UCSD-AML1 (cell line): ENCODE measurements at regions not wholly inside any gene's neighbourhood (a gene's known extent, or its start where the extent isn't known, plus 50 kb on each side); places are given as distances from the start of the nearest gene placed in this dataset.

ENCODE experiments used
- DNase-seq: peaks from one replicate; lab custom pipeline; 2025; ENCODE audit not compliant: unreplicated experiment; lab: John Stamatoyannopoulos, UW

DNA sequence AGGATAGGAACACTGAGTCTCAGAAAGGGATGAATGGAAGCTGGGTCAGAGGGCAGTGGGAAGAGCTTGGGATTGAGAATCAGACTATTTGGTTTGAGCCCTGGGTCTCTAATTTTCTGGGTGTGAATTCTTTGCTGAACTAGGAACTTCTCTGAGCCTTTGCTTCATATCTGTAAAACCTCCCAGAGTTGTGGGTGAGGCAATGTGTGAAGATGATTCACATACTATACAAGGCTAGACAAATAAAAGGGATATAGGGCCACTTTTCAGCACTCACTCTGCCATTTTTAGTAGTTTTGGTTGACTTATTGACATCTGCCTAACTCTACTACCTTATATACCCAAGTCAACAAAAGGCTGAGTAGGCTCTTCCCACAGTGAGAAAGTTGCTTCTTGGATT is 77.7 kb upstream of the JUN start:
- no peak for DNase-seq

DNA sequence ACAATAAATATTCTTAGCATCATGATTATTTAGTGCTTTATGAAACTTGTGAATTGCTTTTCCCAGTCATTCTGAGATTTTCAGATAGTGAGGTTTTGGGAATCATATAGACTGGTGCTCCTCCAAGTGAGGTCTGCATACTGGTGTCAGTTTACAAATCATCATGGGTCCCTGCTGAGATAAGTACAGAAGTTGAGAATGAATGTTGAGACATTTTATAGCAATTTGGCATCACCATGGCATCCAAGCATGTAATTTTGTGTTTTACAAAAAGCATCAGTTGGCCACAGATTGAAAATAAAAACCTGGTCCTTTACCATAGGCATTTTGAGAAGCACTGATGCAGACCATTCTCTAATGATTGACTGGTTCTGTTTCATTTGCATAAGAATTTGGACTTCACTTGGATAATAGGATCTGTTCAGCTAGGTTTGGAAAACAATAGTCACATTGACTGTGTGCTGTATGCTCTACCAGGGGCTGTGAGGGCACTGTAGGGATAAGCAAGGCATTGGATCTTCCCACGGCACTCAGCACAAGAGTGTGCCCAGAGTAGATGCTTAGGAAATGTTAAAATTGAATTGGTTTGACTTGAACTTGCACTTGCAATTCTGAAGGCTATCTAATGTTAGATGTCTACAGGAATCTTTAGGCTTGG is 79.0 kb upstream of the JUN start:
- DNase-seq: no peak

DNA sequence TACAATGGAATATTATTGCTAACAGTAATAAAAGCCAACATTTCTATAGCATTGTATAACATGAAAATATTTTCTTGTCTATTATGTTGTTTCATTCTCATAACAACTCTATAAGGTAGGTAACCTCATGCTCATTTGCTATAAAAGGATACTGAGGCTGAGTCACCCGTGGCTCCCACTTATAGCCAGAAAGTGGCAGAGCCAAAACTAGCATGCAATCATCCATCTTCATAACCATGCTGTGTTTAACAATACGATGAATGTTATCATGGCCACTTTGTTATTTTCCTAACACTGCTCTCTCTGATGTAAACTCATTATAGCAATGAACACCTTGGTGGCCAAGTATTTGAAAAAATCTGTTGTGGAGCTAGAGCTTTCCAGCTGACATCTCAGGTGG is 80.8 kb upstream of the JUN start:
- DNase-seq: no peak

DNA sequence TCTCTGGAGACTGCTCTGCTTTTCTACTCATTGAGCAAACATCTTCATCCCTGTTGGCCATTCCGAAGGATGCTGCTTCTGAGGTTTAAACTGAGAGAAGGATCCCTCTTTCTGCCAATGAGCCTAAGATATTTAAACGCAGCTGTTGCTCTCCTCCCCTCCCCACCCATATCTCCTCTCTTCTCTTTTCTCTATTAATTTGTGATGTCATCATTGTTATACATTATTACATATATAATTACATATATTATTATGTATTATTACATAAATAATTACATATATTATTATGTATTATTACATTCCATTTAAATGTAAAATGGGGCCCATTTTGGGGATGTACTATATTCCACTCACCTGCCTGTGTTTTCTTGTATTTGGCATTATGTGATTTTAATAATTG is 82.7 kb upstream of the JUN start:
- no peak for DNase-seq

DNA sequence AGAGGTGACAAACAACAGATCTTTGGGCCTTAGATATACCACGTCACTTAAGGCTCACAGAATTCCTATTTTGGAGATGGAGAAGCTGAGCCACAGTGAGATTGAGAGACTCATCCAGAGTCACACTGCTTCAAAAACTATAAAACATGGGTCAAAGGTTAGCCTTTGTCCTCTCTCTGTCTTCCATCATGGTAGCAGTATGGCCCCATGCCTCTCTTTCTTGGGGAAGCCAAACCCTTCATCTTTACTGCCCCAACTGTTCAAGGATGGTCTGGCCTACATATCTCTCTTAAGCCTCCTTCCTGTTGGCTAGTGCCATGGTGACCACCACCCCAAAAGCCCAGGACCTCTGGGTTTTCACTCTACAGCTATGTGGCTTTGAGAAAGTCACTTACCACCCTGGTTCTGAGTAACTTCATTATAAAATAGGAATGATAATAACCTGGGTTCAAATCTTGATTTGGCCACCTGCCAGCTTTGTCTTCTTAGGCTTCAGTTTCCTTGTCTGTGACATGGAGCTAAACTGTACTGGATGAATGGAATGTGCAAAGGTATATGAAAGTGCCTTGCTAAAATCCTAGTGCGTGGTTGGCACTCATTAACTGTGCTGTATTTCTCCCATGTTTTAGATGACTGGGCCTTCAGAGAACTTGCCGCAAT is 85.9 kb upstream of the JUN start:
- no peak for DNase-seq

DNA sequence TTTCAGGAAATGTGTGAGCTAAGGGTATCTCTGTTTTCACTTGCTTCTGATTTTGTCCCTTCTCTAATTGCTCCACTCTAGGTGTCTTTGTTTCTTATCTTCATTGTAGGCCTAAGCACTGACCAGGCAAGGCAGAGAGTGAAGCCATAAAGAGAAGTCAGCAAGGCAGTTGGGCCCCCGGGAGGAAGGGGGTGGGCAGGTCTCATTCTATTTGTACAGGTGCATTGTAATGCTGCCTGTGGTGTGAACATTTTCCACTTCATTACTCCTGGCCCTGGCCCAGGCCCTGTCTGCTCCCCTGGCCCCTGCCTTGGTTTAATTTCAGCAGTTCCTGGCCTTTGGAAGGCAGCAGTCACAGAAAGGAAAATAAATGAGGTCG is 86.4 kb upstream of the JUN start:
- no peak for DNase-seq

DNA sequence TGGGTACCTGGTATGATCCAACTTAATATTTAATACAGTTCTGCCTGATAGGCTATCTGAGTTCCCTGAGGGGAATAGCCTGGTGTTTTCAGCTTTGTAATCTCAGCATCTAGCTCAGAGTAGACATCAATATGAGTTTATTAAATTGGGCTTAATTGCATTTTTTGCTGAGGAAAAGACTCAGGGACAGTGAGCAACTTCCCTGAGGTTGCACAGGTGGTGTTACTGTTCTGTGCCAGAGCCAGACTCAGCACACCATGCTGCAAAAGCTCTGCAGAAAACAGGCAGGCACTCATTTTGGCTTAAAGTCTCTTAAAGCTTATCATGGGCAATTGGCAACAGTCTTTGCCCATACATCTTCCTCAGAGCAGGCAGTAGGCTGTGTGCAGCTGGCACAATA is 90.5 kb upstream of the JUN start:
- DNase-seq: no peak

DNA sequence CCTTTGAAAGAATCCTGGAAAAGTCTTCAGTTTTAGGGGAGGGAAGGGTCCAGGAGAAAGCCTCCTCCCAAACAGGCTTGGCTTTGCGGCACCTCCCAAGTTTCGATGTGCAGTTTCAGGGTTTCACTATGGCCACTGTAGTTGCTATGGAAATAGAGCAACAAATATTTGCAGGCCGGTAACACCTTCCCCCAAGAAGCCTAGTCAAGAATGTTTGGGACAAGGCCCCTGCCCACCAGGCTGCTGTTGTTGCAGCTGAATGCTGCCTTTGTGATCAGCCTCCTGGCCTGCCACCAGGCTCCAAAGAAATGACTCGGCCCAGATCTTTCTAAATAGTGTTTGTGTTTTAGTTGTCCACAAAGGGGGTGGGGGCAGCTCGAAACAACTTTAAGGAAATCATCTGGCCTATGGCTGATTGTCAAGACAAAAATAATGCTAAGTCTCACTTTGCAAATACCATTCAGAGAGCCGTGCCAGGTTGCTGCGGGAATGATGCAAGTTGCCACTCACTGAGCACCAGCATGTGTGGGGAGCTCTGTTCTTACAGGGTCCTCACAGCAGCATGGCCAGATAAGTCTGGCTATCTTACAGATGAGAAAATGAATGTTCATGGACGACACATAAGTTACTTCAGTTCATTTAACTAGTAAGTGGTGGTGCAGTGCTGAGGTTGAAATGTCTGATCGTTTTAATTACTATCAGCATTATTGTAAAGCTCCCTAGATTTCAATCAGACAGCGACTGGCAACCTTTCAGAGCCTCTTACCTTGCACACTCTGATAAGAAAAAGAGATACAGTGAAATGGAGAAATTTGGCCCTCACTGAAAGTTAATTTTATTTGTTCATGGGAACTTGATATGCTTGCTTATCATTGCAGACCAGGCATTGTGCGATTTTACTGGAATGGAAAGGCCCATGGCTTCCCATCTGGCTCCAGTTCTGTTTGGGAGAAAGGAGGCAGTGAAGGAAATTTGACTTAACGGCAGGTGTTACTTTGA is 91.2 kb upstream of the JUN start:
- DNase-seq: no peak

DNA sequence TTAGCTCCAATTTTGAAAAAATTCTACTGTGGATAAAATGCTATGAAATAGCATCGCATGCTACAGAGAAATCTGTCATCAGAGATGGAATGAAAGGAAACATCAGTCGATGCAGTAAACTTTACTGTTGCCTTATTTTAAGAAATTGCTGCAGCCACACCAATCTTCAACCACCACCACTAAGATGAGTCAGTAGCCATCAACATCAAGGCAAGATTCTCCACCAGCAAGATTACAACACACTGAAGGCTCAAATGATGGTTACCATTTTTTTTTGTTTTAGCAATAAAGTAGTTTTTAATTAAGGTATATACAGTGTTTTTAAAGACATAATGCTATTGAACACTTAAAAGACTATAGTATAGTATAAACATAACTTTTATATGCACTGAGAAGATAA is 95.6 kb upstream of the JUN start:
- no peak for DNase-seq

DNA sequence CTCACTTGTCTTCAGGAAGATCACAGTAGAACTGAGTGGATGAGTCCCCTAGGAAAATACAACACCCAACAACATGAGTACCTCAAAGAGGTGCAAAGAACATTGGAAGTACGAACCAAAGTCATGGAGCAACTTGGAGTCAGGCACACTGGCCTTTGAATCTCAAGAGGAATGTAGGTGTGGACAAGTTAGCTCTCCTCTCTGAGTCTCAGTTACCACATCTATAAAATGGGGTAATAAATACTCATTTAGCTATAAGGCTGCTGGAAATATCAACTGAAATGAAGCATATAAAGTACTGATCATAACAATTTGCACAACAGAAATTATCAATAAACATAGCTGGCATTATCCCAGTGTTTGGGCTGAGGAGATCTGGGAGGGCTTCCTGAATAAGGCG is 96.7 kb upstream of the JUN start:
- DNase-seq: no peak

DNA sequence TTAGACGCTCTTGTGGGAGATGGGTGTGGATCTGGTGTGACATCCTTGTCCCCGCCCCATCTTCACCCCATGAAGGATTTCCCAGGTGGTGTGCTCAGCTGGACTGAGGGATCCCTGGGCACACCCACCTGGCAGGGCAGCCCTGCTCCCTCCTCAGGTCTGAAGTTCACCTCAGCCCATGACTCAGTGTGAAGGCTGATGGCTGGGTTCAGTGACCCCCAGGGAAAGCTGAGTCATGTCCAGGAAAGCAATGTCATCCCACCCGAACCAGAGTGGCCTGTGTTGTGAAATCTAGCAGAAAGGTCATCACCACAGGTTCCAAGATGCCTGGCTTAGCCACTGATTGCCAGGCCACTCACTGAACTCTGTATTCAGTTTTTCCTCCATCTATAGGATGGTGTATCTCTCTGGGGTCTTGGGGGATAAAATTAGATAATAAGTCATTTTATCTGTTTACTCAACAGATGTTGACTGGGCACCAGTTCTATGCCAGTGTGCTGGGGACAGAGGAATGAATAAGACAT is 97.7 kb upstream of the JUN start:
- no peak for DNase-seq

DNA sequence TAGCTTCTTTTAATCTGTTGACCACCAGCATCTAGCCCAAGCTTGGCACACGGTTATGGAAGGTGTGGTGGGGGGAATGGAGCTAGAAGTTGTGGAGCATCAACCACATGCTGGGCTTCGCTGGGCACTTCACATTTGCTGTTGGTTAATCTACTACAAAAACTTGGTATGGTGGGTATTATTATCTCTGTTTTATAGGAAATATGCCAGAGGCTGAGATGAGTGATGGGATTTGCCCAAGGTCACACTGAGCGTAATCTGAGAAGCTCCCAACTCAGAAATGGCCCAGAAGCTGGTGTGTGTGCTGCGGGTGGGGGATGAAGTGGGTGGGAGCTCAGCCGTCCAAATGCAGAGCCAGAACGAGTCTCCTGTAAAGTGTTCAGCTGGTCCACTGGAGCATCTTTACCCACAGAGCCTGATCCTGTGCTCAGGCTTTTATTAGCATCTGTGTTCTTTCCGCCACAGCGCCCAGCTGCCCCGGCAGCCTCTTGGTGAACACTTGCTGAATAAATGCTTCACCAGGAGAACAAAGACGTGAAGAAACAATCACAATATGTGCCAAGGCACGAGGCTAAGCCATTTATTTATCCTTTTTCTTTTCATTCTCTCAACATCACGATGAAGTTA is 98.6 kb upstream of the JUN start:
- DNase-seq: no peak

DNA sequence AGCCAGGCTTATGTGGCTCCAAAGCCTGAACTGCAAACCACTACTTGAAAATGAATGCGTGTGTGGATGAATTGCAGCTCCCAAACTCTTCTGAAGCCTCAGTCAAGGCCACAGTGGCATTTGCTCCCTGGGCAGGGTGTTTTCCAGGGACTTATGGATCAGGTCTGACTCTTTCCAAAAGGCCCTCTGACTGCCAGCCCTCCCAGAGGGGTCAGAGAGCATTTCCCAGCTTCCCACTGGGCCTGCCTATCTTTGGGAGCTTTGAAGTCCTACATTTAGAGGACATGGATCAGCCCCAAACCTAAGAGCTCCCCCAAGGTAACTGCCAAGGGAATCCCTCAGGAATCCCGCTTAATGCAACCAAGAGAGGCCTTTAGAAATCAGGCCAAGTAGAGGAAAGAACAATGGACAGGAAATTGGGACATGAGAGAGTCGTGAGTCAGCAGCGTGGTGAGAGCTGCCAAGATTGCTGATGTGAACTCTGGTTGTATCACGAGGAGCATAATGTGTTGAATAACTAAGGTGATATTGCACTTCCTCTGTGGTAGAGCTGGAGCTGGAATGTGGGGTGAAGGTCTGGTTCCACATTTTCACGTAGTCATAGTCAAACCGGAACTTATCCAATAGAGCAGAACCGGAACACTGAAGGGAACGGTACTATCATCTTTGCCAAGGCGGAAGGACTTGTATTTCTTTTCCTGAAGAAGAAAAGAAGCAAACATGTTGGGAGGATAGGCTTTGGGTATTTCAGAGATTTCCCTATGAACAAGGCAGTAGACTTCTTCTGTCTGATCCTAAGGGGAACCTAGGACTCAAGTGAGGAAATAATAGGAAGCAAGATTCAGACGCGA is 99.4 kb upstream of the JUN start:
- peak; percentile 40 for DNase-seq

DNA sequence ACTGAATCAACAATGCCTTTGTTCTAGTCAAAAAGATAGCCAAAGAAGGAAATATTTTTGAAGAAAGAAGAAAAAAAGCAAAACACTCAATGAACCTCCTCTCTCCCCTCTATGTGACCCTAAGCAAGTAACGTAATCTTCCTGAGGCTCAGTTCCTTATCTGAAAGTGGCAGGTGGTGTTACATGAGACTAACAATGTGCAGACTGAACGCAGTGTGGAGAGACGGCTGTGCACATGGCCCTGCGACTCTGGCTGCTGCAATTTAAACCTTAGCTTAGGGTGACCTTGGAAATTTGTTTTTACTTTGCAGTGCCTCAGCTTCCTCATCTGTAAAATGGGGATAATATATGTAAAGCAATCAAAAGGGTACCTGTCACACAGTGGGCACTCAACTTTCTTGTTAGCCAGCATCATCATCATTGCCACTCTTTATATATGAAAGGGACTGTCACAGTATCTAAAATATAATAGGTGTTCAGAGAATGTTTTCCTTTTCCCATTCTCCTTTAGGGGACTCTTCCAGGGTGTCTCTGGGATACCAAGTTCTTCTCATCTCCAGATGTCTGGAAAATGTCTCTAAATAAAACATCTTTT is 100.1 kb upstream of the JUN start:
- no peak for DNase-seq

DNA sequence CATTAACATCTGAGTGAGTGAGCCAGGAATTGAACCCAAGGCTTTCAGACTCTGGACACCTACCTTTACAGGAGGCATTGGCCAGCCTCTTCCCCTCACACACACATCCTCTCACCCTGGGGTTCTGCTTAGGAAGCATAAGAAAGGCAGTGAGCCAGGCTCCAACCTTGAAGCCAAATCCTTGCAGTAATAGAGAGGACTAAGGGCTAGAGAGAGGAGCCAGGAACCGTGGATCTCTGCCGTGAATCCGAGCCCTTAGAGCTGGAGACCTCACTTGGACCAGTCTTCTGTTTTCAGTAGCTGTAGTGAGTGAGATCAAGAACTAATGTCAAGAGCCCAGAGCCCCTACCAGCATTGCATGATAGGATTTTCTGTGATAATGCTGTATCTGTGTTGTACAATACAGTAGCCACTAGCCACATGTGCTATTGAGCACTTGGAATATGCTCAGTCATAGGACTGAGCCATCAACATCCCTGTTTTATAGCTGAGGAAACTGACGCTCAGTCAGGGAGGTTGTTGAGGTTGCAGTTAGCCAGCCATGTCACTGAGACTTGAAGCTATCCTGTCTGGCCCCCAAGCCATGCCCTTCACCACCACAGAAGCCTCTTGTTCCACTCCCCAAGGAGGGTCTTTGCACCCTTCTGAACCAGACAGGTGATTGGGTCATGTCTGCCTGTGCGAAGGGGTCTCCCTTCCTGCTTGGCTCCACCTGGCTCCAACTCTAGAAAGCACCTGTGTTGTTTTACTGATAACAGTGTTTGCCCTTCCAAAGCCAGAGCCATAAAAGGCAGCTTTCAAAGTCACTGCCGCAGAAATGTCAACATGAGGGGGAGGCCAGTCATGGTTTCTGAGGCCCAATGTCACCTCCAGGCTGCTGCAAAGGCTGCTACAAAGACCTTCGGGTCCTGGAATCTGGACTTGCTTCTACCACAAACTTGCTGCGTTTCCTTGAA is 101.1 kb upstream of the JUN start:
- peak; percentile 20 for DNase-seq

DNA sequence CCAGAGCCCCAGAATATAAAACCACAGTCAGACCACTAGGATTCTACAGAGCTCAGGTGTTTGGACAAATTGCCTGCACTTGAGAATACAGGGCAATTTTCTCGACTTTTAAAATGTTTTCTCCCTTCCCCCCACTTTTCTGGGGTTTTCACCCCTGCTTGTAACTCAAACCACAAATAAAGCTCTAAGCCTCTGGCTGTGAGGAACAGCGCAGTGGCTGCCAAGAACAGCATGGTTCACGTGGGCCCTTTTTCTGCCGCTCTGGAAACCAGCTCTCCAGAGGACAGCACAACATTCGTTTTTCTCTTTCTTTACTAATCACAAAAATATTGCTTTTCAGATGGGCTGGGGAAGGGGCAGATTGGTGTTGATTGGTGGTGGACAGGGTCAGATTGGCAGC is 102.2 kb upstream of the JUN start:
- no peak for DNase-seq

DNA sequence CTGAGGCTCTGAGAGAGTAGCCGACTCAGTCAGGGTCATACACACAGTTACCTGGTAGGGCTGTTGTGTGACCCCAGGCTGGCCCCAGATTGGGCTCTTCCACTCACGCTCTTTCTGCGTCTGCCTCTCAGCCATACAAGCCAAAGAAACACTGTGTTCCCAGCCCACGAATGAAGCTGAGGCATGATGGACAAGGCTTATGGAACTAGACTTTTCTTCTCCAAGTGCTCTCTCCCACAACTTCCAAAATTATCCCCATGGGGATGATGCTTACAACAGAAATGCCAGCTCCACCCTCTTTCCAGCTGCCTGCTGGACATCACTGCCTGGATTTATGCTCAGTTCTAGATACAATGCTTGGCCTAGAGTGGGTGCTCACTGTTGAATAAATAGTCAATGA is 102.8 kb upstream of the JUN start:
- no peak for DNase-seq

DNA sequence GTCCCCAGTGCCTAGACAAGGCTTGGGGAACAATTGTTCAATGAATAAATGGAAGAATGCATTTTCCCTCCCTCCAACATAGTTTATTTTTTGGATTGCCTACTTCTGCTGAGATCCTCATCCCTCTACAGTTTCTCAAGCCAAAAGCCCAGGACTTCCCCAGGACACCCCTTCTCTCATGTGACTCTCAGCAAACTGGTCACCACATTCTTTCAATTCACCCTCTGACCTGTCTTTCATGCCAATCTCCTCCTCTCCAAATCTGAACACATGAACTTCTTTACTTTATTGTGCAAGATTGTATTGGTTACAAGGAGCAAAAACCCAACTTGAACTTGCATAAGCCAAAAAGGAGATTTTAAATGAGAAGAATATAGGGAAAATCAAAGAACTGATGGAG is 103.2 kb upstream of the JUN start:
- no peak for DNase-seq

DNA sequence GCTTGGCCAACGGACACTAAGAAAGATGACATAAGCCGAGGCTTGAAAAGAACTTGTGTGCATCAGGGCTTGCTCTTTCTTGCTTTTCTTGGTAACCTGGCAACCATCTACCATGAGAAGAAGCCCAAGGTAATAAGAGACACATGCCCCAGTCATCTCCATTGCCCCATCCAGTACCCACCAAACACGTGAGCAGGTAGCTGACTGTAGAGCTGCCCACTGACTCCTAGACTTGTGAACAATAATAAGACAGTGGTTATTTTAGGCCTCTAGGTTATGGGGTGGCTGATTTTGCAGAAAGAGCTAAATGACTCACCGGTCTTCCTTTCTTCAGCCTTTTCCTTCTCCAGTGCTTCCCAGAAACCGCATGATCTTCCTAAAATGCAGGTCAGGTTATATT is 105.0 kb upstream of the JUN start:
- DNase-seq: no peak
